ENCODE measurements at regions not wholly inside any gene's neighbourhood (a gene's known extent, or its start where the extent isn't known, plus 50 kb on each side); places are given as distances from the start of the nearest gene placed in this dataset.
A peak's percentile ranks its signal among the peaks of the same experiment; 100 is the strongest.

DNA sequence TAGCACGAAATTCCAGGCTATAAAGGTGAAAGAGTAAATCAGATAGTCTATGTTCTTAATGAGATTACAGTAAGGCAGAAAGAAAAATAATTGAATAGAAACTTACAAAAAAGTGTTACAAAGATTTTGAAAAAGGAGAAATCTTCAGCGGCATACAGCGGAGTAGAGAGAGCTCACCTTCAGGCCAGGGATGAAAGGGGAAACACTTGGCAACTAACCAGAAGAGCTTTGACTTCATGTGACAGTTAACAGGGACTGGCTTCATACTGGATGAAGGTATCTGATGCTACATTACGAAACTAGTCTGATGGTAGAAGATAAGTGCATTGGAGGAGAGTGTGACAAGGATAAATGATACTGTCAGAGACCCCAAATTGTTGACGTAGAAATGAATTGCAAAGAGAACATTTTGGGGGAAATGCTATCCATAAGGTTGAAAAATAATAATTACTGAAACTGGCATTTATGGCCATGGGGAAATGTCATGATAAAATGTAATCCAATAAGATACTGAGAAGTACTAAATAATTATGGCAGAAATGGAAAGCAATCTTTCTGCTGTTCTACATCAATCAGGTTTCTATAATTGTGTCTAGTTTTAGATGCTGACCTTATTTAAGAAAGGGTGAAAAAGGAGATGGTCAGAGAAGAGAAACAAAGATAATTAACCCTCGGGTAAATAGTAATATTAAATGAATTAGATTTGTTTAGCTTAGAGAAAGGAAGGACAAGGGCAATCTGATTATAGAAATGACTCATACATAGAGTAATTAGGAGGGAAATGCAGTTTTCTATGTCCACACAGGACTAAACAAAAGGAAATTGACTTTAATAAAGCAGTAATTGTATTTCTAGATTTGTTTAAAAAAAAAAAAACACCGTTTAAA is 808.7 kb downstream of the NCAM2 start:
- CTCF ChIA-PET = interaction anchor here (1.4 kb wide), 1 partner anchor 55 kb away, joined by 3 read pairs; no protein-coding TSS in a partner anchor
- peak; percentile 45; the same call in 1 of the 2 replicates for TF ChIP-seq GATA2 (CRISPR knock-in tag; IDR thresholded peaks at IDR 0.05)
- peak; percentile 21; the same call in 1 of the 2 replicates for TF ChIP-seq TEAD4 (IDR thresholded peaks at IDR 0.05; ENCODE audit: borderline replicate concordance, insufficient read depth)
- peak in 1 of 2 experiments; percentile 63; a peak in 2 of 4 replicates for TF ChIP-seq EP300 (IDR thresholded peaks at IDR 0.05; ENCODE audit: borderline replicate concordance in 1 of 2, low read depth in 1 of 2, low read length in 1 of 2)
- no peak for TF ChIP-seq JUND (IDR thresholded peaks at IDR 0.05)
- Histone ChIP-seq H3K4me1 (ENCODE audit: control insufficient read depth in 1 of 2, insufficient read depth in 2 of 2, low read depth in 1 of 2, low read length in 1 of 2) (peaks cover 0 to 6% of the 10 kb centered on the region in 2 experiments; a peak in 2 of 4 replicates), H3K27ac (ENCODE audit: low read depth in 2 of 2, low read length in 1 of 2) (peak overlapping the region in 1 of 2 experiments; percentile 77; a peak in 3 of 4 replicates), H3K36me3 (replicated peaks in 1 of 2; ENCODE audit: control insufficient read depth in 1 of 2, insufficient read depth in 2 of 2, low read length in 1 of 2) (no peaks in the 10 kb centered on the region), H3K9me3 (no peaks in the 10 kb centered on the region), H2AFZ (ENCODE audit: low read depth) (peak overlapping the region; percentile 17; the same call in 1 of the 2 replicates), H3K27me3 (ENCODE audit: insufficient read depth) (no peaks in the 10 kb centered on the region), H3K4me2 (no peak overlapping the region), H3K9ac (no peak overlapping the region), H3F3A (replicated peaks; ENCODE audit: insufficient read depth) (no peaks in the 10 kb centered on the region), H3K79me2 (ENCODE audit: insufficient read depth) (no peaks in the 10 kb centered on the region), H4K20me1 (ENCODE audit: insufficient read depth) (no peaks in the 10 kb centered on the region), H3K9me2 (no peaks in the 10 kb centered on the region), H3K4me3 (ENCODE audit: low read depth in 2 of 2, low read length in 1 of 2) (no peak overlapping the region)
- 45% methylated on average over 7 of the region's 7 CpGs for WGBS (ENCODE audit: low lambda C conversion rate)
- DNase-seq = peak; percentile 14
- POLR2A ChIA-PET = no interaction called here

DNA sequence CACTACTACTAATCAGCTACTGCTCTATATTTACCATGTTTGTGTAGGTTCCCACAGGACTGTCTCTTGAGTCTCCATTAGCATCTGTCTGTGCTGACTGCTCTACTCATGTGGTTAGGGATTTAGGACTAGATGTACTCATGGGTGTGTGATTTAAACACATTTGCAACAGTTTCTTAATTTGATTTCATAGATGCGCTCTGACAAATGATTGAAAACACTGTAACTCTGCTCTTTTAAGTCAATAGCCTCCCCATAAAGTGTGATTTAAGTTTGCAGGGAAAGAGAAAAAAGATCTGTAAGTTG is 809.3 kb downstream of the NCAM2 start:
- Histone ChIP-seq H3K79me2 (ENCODE audit: insufficient read depth) (no peaks in the 10 kb centered on the region), H3K4me3 (ENCODE audit: low read depth in 2 of 2, low read length in 1 of 2) (no peak overlapping the region), H3K9ac (no peak overlapping the region), H3K4me1 (ENCODE audit: control insufficient read depth in 1 of 2, insufficient read depth in 2 of 2, low read depth in 1 of 2, low read length in 1 of 2) (peaks cover 0 to 6% of the 10 kb centered on the region in 2 experiments; a peak in 2 of 4 replicates), H3K9me2 (no peaks in the 10 kb centered on the region), H3K9me3 (no peaks in the 10 kb centered on the region), H2AFZ (ENCODE audit: low read depth) (peak overlapping the region; percentile 17; the same call in 1 of the 2 replicates), H3K27me3 (ENCODE audit: insufficient read depth) (no peaks in the 10 kb centered on the region), H3K36me3 (replicated peaks in 1 of 2; ENCODE audit: control insufficient read depth in 1 of 2, insufficient read depth in 2 of 2, low read length in 1 of 2) (no peaks in the 10 kb centered on the region), H4K20me1 (ENCODE audit: insufficient read depth) (no peaks in the 10 kb centered on the region), H3F3A (replicated peaks; ENCODE audit: insufficient read depth) (no peaks in the 10 kb centered on the region), H3K27ac (ENCODE audit: low read depth in 2 of 2, low read length in 1 of 2) (peak overlapping the region in 1 of 2 experiments; percentile 77; a peak in 2 of 4 replicates), H3K4me2 (no peak overlapping the region)
- DNase-seq = peak; percentile 33
- POLR2A ChIA-PET = no interaction called here
- TF ChIP-seq, protein P1, sequence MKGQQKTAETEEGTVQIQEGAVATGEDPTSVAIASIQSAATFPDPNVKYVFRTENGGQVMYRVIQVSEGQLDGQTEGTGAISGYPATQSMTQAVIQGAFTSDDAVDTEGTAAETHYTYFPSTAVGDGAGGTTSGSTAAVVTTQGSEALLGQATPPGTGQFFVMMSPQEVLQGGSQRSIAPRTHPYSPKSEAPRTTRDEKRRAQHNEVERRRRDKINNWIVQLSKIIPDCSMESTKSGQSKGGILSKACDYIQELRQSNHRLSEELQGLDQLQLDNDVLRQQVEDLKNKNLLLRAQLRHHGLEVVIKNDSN (IDR thresholded peaks at IDR 0.05; ENCODE audit: borderline replicate concordance, low read depth) = no peak
- TF ChIP-seq RCOR1 (IDR thresholded peaks at IDR 0.05; ENCODE audit: low read length) (no peak), GABPA (IDR thresholded peaks at IDR 0.05; ENCODE audit: low read depth) (no peak), EP300 (IDR thresholded peaks at IDR 0.05; ENCODE audit: borderline replicate concordance in 1 of 2, low read depth in 1 of 2, low read length in 1 of 2) (no peak), JUND (IDR thresholded peaks at IDR 0.05) (no peak), FOXM1 (IDR thresholded peaks at IDR 0.05; ENCODE audit: low read depth) (no peak), FOXJ3 (CRISPR knock-in tag; IDR thresholded peaks at IDR 0.05) (no peak)
- TF ChIP-seq, protein P2, sequence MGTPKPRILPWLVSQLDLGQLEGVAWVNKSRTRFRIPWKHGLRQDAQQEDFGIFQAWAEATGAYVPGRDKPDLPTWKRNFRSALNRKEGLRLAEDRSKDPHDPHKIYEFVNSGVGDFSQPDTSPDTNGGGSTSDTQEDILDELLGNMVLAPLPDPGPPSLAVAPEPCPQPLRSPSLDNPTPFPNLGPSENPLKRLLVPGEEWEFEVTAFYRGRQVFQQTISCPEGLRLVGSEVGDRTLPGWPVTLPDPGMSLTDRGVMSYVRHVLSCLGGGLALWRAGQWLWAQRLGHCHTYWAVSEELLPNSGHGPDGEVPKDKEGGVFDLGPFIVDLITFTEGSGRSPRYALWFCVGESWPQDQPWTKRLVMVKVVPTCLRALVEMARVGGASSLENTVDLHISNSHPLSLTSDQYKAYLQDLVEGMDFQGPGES (IDR thresholded peaks at IDR 0.05; ENCODE audit: low read depth, low read length) = no peak
- 28% methylated on average over 1 of the region's 1 CpG for WGBS (ENCODE audit: low lambda C conversion rate)
- CTCF ChIA-PET = interaction anchor here (1.4 kb wide), 1 partner anchor 56 kb away, joined by 3 read pairs; no protein-coding TSS in a partner anchor

Measured in SK-N-SH (cell line).